ENCODE measurements at regions not wholly inside any gene's neighbourhood (a gene's known extent, or its start where the extent isn't known, plus 50 kb on each side); places are given as distances from the start of the nearest gene placed in this dataset.

GRCh38 chr5:154646745-154647113, 108.4 kb upstream of the LARP1 start:
- no peak for TF ChIP-seq CREB1 (CRISPR knock-in tag; IDR thresholded peaks at IDR 0.05; ENCODE audit: low read depth)
- no peak for TF ChIP-seq CTCF (conservative IDR thresholded peaks at IDR 0.05; ENCODE audit: low read depth in 2 of 2)
